Suprapubic skin (tissue), 3 donors: ENCODE measurements at regions not wholly inside any gene's neighbourhood (a gene's known extent, or its start where the extent isn't known, plus 50 kb on each side); places are given as distances from the start of the nearest gene placed in this dataset.

ENCODE experiments used
- CTCF ChIP-seq, 2 donors: fragments of 200-600 bp in 1 of 2; fragments of 450-650 bp in 1 of 2; sonication (generic) in 1 of 2; IDR thresholded peaks; one replicate each; pipeline ENCODE4 v1.5.1; 2016 to 2019; ENCODE audit warnings: antibody characterized with exemption in 2 of 2, mild to moderate bottlenecking in 1 of 2, moderate library complexity in 1 of 2
- POLR2A ChIP-seq, 2 donors: fragments of 450-650 bp; IDR thresholded peaks; one replicate each; pipeline ENCODE4 v1.6.1; 2017; ENCODE audit warnings: antibody characterized with exemption in 2 of 2, mild to moderate bottlenecking in 2 of 2, moderate library complexity in 2 of 2

- TF ChIP-seq CTCF (IDR thresholded peaks at IDR 0.05) (no peak), POLR2A (IDR thresholded peaks at IDR 0.05) (no peak)
Measured at GRCh38 chr2:36287363-36288275, 68.0 kb upstream of the CRIM1 start.
